ENCODE measurements at regions not wholly inside any gene's neighbourhood (a gene's known extent, or its start where the extent isn't known, plus 50 kb on each side); places are given as distances from the start of the nearest gene placed in this dataset.

DNA sequence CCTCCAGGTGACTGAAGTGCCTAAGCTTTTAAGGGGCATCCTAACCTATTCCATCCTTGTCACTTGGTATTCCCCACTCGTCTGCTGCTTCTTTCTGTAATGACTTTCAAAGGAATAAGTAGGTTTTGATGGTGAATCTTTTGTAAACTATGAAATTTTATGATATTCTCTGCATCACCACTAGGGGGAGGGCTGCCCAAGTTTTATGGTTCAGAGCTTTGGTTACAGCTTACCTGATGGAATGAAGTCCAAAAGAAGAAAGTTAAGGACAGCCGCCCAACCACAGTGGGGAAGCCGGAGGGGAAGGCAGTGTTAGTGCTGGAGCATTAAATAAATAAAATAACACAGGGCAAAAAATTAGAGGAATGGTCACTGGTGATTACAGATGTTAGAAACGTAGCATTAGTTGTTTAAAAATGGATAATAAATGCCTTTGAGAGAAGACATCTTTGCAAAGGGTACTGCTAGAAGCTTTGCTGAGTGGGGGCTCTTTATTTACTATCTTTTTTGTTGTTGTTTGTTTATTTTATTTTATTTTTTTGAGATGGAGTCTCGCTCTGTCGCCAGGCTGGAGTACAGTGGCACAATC lies 204.9 kb downstream of the GBA3 start:
- peak; percentile 80 for TF ChIP-seq CTCF (conservative IDR thresholded peaks at IDR 0.05; ENCODE audit: low read depth, low read length)
- no peak for TF ChIP-seq EZH2 (IDR thresholded peaks at IDR 0.05; ENCODE audit: low read length, unreplicated experiment)
- TF ChIP-seq EZH2phosphoT487 (IDR thresholded peaks at IDR 0.05; ENCODE audit: borderline replicate concordance, low read length), result no peak

Data from PC-3 (cell line).